GM18909 (cell line): ENCODE measurements at regions not wholly inside any gene's neighbourhood (a gene's known extent, or its start where the extent isn't known, plus 50 kb on each side); places are given as distances from the start of the nearest gene placed in this dataset.
A peak's percentile ranks its signal among the peaks of the same experiment; 100 is the strongest.

Experiments
- ATAC-seq: cut with Tn5 transposase; IDR thresholded peaks from one replicate; pipeline ENCODE4 v1.9.1; 2021; ENCODE audit warnings: mild to moderate bottlenecking; ENCODE audit not compliant: unreplicated experiment, poor library complexity

GRCh38 chr3:46114323-46114988, 87.2 kb upstream of the XCR1 start:
- no peak for ATAC-seq

GRCh38 chr3:46113608-46114007, 86.3 kb upstream of the XCR1 start:
- no peak for ATAC-seq

DNA sequence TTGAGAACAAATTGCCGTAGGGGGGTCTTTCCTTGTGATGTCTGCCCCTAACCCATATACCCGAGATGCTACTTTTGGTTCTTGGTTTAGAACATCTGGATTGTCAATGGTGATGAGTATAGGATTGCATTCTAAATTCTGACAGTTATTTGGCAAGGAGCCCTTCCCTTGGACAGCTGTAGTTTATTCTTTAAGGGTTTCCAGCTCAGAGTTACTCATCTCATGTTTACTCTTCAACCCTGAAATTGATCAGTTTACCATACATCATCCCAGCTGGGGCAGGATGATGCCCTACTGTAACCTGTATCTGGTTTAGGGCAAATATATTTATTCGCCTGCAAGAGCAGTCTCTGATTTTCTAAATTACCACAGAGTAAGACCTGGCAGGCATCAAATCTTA, 85.7 kb upstream of the XCR1 start:
- no peak for ATAC-seq

GRCh38 chr3:46112296-46112695, 85.0 kb upstream of the XCR1 start:
- ATAC-seq = no peak

DNA sequence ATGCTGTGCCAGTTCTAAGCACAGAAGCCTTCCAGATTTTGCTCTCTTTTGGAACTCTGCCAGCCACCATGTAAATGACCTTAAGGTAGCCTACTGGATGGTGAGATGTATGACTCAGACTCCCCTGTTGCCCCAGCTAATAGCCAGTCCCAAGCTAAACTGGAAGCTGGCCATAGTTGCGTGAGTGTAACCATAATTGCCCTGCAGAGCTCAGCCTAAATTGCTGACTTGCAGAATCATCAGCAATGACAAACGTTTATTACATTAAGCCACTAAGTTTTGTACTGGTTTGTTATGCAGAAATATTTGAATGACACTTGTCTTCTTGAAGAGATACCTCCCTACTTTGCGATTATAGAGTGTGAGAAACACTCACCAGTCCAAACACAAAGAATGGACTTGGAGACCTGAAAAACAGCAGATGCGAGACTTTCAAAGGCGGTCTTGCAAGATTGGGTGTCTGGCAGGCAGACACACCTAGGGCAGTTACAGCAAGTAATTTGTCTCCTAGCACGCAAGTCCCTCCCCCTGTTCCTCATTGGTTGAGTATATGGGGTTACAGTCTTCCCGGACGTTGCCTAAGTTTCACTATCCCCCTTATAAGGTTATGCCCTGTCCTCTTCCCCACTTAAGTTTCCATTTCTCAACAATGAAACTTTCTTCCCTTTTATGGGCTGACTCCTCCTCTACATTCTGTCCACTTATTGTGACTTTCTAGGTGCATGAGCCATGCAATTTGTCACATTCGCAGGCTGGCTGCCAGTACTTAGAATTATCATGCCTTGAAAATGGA, 83.6 kb upstream of the XCR1 start:
- ATAC-seq = no peak

DNA sequence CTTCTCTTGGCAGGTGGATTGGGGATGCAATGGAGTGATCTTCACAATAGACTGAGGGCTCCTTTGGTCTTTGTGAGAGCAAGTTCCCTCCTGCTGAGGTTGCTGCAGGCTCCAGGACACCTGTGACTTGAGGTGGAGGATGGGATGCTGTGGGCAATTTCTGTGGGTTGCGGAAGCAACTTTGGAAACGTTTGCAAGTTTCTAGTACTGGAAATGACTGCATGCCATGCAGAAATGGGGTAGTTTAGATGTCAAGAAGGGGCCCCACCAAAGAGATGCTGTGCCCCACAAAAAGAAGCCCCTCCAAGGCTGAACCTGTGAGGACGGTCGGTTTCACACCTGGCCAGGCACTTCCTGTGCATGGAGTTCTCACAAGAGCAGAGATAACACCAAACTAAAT, 80.4 kb upstream of the XCR1 start:
- ATAC-seq = no peak

- no peak for ATAC-seq
Measured at GRCh38 chr3:46105306-46105919, 78.1 kb upstream of the XCR1 start.

GRCh38 chr3:46104706-46105105, 77.4 kb upstream of the XCR1 start:
- no peak for ATAC-seq

- no peak for ATAC-seq
Measured at GRCh38 chr3:46102780-46103130, 75.5 kb upstream of the XCR1 start.

GRCh38 chr3:46102059-46102779, 74.9 kb upstream of the XCR1 start:
- ATAC-seq = no peak

DNA sequence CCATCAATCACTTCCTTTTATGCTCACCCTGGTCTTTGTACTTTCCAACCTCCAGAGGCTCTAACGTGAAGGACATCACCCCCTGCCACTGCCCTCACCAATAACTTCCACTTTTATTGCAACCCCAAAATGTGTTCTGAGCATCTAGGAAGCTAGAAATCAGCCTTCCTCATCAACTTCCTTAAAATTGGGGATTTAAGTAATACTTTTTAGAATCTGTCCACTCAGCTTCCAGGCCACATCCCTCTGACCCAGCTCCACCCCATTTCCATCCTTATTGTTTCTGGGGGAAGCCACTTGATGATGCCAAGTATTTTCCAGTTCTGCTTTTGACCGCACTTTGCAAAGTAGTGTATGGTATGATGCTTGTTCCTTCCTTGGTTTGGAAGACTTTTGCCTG, 73.5 kb upstream of the XCR1 start:
- no peak for ATAC-seq

DNA sequence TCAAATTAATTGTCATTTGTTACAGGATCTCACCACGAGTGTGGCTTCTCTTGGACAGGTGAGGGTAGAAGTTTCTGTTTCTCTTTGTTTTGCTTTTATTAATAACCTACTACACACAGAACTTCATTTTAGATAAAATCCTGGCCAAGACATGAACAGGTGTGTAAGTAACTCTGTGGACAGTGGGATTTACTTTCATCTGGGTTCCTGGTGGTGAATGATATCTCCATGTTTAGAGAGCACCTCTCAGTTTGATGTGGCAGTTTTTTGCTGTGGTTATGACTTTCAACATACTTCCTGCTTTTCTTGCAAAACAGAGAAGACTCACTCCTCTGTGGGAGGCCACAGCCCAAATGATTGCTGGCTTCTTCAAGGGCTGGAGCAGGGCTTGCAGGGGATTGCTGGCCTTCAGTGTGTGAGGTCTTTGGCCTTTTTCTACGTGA, 71.1 kb upstream of the XCR1 start:
- ATAC-seq = no peak

DNA sequence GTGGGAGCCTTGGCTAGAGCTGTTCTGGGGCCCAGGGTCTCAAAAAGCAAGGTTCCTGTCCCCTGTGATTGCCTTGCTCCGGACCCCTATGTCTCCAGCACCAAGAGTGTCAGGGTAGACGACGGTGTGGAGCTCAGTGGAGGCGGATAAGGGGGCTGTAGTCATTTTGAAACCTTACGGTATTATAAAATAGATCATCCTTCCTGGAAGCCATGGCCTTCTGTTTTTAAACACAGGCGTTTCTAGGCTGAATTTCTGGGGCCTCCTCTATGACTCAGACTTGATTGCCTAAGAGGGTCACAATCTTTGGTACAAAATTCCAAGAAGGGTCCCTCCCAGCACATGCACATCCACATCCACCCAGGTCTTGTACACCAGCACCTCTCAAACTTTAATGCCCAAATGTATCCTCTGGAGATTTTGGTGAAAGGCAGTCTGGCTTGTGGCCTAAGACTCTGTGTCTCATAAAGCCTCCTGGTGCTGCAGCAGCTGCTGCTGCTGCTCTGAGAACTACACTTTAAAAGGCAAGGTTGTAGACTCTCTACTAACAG, 70.5 kb upstream of the XCR1 start:
- no peak for ATAC-seq

- no peak for ATAC-seq
Measured at GRCh38 chr3:46096781-46097180, 69.5 kb upstream of the XCR1 start.

GRCh38 chr3:46096336-46096735, 69.1 kb upstream of the XCR1 start:
- ATAC-seq = no peak

- no peak for ATAC-seq
Measured at GRCh38 chr3:46095307-46095706, 68.0 kb upstream of the XCR1 start.

- ATAC-seq = no peak
Measured at GRCh38 chr3:46094506-46094905, 67.2 kb upstream of the XCR1 start.

GRCh38 chr3:46093966-46094365, 66.7 kb upstream of the XCR1 start:
- no peak for ATAC-seq

DNA sequence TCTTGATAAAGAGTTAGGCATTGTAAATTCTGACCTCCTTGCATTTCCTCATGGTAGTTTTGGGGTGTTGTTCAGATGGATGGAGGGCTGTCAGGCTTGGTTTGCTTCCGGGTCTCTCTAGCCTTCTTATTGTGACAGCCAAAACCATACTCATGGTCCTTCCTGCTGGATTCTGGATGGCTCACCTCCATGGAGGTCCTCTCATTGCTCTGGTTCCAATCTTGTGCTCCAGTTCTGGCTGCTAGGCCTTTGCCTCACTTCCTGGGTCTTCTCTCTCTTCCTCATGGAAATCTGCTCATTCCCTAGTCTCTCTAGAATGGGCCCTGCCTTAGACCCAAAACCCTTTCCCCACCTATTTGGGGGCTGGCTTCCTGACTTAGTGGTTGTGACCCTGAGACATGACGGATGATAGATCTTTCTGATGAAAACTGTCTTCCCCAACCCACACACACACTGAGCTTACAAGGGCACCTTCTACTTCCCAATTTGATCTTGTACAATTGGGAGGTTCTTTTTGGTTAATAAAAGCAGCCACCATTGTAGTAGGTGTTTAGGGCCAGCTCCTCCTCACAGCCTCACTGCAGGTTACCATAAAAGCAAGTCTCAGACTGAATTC, 66.2 kb upstream of the XCR1 start:
- ATAC-seq = no peak

GRCh38 chr3:46092702-46093080, 65.4 kb upstream of the XCR1 start:
- peak; percentile 51 for ATAC-seq
